HL-60/S4 (cell line): ENCODE measurements at regions not wholly inside any gene's neighbourhood (a gene's known extent, or its start where the extent isn't known, plus 50 kb on each side); places are given as distances from the start of the nearest gene placed in this dataset.
"Not testable (repeated sequence)": the region's sequence is repeated elsewhere in the genome, so short reads cannot be mapped to it uniquely, and the experiment has no call there.

ENCODE experiments used
- in situ Hi-C: fragments of 300-500 bp; cut with MboI; formaldehyde crosslinking; loops from 2 replicates; pipeline ENCODE4 v1.14.3; 2022; ENCODE audit warnings: low sequenced_read_pairs

DNA sequence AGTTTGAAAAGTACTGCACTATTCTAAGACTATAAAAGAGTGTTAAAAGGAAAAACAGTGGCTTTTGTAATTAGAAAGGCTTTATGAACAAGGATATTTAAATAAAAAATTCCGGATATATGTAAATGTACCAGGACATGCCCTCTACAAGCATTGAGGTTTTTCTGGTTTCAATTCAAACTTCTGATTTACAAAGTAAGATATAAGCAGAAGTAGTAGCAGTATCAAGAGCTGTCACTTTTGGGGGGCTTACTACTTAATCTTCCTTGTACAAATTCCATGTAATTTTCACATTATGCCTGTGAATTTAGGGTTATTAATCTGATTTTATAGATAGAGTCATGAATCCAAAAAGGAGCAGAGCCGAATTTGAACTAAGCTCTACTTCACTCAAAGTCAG is 170.3 kb upstream of the ATP2B1 start:
- in situ Hi-C loops: no loop called here

GRCh38 chr12:89878327-89878726 is 169.7 kb upstream of the ATP2B1 start:
- in situ Hi-C loops: no loop called here

- in situ Hi-C loops: no loop called here
These were observed 169.0 kb upstream of the ATP2B1 start for GRCh38 chr12:89877671-89878070.

GRCh38 chr12:89877136-89877535 is 168.5 kb upstream of the ATP2B1 start:
- in situ Hi-C loops: no loop called here

DNA sequence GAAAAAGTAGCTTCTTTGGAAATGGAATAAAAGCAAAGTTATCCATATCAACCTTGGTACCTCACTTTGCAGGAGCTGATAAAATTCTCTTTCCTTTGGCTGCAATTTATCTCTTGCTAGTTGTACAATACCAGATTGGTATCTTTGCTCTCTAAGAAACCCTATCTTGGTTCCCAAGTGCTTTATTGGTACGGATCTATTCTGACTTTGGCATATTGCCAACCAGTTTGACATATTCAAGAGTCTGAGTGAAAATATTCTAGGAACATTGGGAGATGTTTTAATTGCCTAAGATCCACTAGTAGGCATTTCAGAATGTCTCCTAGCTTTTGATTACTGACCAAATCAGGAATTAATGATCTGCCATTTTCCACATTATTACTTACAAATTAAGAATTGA is 167.2 kb upstream of the ATP2B1 start:
- in situ Hi-C loops: no loop called here

- in situ Hi-C loops: no loop called here
These were observed 166.6 kb upstream of the ATP2B1 start for GRCh38 chr12:89875225-89875624.

DNA sequence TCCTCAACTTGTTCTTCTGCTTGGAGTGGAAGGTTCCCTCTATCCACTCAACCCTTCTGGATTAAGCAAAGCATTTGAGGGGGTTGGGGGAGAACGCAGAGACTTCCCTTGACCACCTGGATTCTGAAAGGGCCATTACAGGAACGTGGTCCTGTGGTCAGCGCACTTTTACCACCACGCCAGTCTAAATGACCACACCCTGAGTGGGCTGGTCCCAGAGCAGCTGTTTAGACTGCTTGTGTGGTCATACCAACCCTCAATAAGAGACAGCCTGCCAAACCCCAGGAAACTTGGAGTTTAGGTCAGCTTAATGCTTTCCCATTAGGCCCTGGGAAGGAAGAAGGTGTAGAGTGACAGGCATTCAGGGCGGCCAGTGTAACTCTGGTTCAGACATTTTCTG is 165.5 kb upstream of the ATP2B1 start:
- in situ Hi-C loops: no loop called here

- in situ Hi-C loops: no loop called here
These were observed 165.1 kb upstream of the ATP2B1 start for GRCh38 chr12:89873745-89874144.

DNA sequence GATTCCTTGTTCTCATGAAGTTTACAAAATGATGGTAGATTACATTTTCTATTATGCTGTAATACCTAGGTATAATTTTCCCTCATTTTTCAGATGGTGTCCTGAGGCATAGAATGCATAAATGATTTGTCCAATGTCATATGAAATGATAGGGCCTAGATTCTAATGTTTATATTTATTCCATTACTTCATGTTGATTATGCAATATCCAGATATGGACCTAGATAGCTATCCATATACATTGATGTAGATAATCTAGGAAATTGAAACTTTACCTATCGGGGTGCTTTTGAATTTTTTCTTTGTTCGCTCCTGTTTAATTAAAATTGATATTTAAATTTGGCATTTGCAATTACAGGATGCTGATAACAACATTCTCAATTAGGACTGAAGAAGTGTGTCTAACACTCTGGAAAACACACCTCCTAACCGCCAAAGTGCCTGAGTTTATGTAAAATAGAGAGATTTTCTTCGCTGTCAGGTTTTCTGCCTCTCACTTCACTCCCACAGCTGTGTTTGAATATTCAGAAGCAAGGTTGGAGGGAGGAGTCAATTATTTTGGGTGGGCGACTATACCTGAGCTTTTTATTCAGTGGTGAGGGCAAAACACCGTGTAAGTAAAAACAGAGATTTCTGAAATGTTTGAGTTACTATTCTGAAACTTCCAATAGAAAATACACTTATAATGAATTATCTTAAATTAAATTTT is 164.4 kb upstream of the ATP2B1 start:
- in situ Hi-C loops: no loop called here

DNA sequence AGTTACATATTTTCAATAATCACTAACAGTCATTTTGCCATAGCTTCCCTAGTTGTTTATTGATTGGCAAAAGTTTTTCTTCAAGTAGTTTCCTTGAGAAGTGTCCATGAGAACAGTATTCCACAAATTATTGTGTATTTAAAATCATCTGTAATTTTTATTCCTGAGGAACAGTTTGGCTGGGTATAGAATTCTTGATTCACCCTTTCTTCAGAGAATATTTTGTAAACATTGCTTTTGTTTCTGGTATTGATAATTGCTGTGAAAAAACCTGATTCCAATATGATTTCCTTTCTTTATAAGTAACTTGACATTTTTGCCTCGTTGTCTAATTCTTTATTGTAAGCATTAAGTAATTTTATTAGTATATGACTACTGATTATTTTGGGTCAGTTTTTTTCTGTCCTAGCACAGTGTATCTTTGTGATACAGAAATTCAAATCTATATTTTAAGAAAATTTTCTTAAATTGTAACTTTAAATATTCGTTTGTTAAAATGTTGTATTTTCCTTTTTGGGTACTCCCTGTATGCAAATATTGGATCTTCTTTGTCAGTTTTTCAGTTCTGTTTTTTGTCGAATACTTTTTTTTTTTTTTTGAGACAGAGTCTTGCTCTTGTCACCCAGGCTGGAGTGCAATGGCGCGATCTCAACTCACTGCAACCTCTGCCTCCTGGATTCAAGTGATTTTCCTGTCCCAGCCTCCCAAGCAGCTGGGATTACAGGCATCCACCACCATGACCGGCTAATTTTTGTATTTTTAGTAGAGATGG is 162.0 kb upstream of the ATP2B1 start:
- in situ Hi-C loops: no loop called here

- in situ Hi-C loops: not testable (repeated sequence)
These were observed 159.0 kb upstream of the ATP2B1 start for GRCh38 chr12:89867611-89868010.

GRCh38 chr12:89864411-89864810 is 155.8 kb upstream of the ATP2B1 start:
- in situ Hi-C loops: no loop called here

DNA sequence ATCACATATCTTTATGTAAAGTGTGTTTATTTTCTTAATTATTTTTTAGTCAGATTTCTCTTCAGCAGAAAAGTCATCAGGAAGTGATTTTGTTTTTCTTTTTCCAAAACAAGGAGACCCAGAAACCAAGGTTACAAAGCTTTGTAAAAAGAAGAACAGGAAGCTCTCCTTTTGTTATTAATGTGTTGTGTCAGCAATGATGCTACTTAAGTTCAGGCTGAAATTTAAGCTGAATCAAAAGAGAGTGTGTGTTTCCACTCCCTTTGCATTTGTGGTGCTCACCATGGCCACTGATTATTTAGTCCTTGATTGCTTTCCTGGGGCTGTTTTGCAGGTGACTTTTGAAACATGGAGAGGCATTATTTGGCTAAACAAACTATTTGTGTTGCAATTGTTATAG is 155.3 kb upstream of the ATP2B1 start:
- in situ Hi-C loops: no loop called here

GRCh38 chr12:89863493-89863938 is 154.9 kb upstream of the ATP2B1 start:
- in situ Hi-C loops: no loop called here

DNA sequence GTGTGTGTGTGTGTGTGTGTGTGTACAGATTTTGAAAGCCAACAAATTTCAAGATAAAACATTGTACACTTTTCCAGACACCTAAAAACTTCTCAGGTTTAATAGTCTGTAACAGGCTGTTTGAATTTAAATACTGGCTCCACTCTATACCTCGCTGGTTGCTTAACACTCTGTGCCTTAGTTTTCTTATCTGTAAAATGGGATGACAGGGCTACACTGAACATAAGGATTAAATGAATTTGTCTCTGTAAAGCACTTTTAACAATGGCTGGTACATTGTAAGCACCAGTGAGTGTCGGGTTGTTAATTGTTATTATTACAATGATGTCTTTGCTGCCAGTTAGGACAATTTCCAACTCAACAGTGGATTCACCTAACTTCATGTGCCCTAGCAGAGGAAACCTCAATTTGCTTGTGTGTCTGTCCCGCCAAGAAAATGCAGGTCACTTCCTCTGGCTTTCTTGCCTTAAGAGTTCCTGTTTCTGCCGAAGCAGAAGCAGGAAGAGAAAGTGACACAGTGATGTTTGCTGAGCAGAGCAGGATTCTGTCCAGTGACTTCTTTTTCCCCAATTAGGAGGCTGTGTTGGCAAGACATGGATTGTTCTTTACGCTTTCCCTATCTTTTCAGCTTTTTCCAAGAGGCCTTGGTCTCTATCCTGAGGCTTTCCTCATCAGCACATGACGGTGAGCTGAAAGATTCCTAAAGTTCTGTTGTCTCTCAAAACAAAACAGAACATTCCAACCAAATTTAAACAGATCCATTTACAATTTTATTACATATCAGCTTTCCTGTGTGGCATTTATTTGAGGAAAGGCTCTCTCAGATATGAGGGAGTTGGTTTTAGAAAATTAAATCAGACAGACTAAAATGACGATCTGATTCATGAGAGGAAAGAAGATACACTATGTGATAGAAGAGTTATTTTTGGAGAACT is 154.1 kb upstream of the ATP2B1 start:
- in situ Hi-C loops: no loop called here

- in situ Hi-C loops: no loop called here
These were observed 152.4 kb upstream of the ATP2B1 start for GRCh38 chr12:89861086-89861485.

DNA sequence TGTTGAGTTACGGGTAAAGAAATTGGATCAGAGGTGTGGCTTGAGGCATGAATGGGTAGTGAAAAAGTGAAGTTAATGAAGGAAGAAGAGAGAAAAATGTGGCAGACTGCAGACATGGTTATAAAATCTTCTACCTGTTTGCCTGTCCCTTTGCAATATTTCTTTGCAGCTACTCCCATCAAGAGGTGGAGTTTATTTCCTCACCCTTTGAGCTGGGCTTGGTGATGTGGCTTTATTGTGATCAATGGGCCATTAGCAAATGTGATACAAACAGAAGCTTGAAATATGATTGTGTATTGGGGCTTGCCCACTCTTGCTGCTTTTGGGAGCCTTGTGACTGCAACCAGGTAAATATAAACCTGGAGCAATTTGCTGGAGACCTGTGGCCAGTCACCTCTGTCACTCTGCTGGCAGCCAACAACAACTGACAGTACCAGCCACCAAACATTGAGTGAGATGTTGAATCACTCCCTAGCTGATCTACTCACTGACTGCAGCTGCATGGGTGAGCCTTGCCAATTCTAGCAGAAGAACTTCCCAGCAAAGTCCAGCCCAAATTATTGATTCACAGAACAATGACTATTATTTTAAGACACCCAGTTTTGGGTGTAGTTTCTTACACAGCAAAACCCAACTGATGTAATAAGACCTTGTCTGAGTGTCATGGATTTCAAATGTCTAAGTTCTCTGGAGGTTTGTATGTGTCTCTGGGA is 151.0 kb upstream of the ATP2B1 start:
- in situ Hi-C loops: no loop called here

DNA sequence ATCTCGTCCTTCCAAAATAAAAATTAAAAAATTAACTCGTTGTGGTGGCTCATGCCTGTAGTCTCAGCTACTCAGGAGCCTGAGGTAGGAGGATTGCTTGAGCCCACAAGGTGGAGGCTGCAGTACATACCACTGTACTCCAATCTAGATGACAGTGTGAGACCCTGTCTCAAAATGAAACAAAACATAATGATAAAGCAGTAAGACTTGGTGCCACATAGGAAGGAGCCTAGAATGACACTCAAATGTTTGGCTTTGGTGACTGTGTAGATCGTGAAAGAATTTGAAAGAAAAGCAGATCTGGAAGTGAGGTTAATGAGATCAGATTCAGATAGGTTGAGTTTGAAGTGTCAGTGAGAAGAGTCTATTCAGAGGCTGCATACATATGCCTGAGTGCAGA is 150.1 kb upstream of the ATP2B1 start:
- in situ Hi-C loops: no loop called here

- in situ Hi-C loops: no loop called here
These were observed 149.1 kb upstream of the ATP2B1 start for GRCh38 chr12:89857652-89858274.

- in situ Hi-C loops: no loop called here
These were observed 147.8 kb upstream of the ATP2B1 start for GRCh38 chr12:89856431-89856830.
